ENCODE measurements at regions not wholly inside any gene's neighbourhood (a gene's known extent, or its start where the extent isn't known, plus 50 kb on each side); places are given as distances from the start of the nearest gene placed in this dataset.
A peak's percentile ranks its signal among the peaks of the same experiment; 100 is the strongest.

DNA sequence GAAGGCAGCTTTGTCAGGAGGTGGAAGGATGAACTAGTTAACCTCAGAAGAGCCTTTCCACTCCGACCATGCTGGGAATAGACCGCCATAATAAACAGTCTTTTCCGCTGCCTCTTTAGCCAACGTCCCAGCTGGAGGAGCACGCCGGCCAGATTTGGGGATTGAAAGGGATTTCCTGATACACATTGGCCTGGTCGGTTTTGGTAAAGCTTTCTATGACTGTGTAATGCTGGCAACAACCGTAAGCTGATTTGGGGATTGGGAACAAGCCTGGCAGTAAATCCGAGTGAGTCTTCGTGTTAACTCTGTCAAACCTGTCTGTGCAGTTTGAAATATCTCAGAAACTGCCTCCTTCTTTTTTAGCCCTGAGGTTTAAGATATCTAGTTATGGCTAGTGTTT, 87.0 kb downstream of the DAD1 start:
- no peak for DNase-seq (ENCODE audit: low spot score)
- no peak overlapping the region for H3K27ac ChIP-seq
- POLR2A ChIA-PET (ENCODE audit: low non-redundant PET), result no interaction called here
- TF ChIP-seq CTCF (conservative IDR thresholded peaks at IDR 0.05; ENCODE audit: low read depth), result no peak
- CTCF ChIA-PET, result interaction anchor here (1.1 kb wide), 1 partner anchor 114 kb away, joined by 4 read pairs; no protein-coding TSS in a partner anchor

DNA sequence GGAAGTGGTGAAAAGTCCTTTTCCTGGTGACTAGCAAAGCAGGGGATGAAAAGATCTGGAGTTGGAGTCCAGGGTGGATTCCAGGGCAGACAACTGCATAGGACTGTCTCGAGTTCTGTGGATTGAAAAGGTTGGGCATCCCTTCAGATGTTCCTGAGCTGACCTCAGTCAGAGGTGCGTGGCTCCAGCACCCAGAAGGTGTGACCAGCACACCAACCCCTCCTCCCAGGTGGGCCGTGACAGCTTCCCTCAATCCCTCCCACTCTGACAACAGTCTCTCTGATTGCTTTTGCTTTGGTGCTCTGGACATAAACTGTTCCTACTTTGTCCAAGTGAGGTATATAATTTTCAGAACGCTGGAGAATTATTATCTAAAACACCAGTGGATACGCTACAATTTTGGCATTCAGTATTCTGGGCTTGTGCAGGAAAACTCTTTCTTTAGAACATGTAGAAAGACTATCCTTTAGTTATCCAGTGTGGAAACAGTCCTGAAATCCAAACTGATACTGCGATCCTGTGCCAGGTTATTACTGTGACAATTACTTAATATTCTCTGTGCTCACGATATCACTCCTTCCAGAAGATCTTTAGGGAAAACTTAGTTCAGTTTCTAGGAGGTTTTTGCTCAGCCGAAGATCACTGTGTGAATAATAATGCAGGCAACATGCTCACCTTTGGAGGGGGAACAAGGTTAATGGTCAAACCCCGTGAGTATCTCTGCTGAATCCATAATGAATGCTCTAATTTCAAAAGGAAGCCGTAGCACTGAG, 87.9 kb downstream of the DAD1 start:
- CTCF ChIA-PET, result interaction anchor here (0.6 to 1.1 kb wide), 2 partner anchors 113 to 608 kb away, joined by 4 to 6 read pairs; no protein-coding TSS in a partner anchor
- H3K27ac ChIP-seq, result no peak overlapping the region
- POLR2A ChIA-PET (ENCODE audit: low non-redundant PET), result no interaction called here

DNA sequence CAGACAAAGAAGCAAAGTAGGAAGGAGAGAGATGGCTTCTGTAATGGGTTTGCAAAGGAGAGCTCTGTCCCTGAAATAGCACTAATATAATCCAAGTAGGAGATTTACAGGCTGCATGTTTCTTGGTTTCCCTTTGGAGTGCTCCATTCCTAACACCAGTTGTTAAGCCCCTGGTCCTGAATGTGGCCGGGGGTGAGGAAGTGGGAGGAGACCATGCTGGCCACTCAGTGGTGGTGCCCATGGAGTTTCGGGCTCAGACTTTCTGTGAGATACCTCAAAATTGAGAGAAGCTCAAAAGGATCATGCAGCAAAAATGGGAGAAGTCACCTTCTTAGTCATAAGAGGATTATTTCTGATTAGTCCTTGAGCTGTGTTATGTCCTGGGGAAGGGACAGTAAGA, 88.5 kb downstream of the DAD1 start:
- ChIA-PET POLR2A (ENCODE audit: low non-redundant PET) (no interaction called here), CTCF (no interaction called here)
- TF ChIP-seq CTCF (conservative IDR thresholded peaks at IDR 0.05; ENCODE audit: low read depth), result no peak
- H3K27ac ChIP-seq, result no peak overlapping the region
- DNase-seq (ENCODE audit: low spot score), result no peak

More for the DNA sequence above, 87.9 kb downstream of the DAD1 start:
- TF ChIP-seq CTCF (conservative IDR thresholded peaks at IDR 0.05; ENCODE audit: low read depth), result no peak
- DNase-seq (ENCODE audit: low spot score), result no peak

DNA sequence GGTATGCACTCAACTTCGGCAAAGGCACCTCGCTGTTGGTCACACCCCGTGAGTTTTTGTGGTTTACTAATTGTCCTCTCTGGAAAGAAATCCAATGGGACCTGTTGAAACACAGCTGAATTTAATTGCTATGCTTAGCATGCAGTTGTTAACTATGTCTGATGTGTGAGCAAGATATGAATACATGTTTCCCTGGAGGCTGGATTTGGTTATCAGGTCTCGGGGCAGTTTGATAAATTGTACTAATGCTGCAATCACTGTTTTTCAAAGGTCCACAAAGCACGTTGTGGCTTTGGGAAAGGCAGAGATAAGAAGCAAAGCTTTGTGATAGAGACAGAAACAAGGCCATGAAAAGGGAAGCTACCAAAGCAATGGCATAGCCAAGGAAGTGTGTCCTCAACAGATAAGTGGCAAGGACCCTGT, 91.3 kb downstream of the DAD1 start:
- ChIA-PET POLR2A (ENCODE audit: low non-redundant PET) (no interaction called here), CTCF (interaction anchor here (0.6 to 0.9 kb wide), 2 partner anchors 53 to 80 kb away, joined by 3 to 4 read pairs; no protein-coding TSS in a partner anchor)
- no peak overlapping the region for H3K27ac ChIP-seq
- no peak for TF ChIP-seq CTCF (conservative IDR thresholded peaks at IDR 0.05; ENCODE audit: low read depth)
- DNase-seq (ENCODE audit: low spot score), result peak; percentile 9

DNA sequence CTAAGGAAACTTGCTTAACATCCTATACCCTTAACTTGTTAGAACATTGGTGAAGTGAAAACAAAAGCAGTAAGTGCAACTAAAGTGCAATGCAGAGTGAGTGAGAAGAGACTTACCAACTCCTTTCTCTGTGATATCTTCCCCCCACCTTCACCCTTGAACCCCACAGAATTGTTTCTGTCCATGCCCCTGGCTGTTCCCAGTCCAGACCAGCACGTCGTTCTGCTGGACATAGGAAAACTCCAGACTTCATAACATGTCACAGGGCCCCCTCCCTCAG, 91.9 kb downstream of the DAD1 start:
- CTCF ChIA-PET, result interaction anchor here (0.6 to 0.9 kb wide), 2 partner anchors 79 to 189 kb away, joined by 3 read pairs; no protein-coding TSS in a partner anchor

DNA sequence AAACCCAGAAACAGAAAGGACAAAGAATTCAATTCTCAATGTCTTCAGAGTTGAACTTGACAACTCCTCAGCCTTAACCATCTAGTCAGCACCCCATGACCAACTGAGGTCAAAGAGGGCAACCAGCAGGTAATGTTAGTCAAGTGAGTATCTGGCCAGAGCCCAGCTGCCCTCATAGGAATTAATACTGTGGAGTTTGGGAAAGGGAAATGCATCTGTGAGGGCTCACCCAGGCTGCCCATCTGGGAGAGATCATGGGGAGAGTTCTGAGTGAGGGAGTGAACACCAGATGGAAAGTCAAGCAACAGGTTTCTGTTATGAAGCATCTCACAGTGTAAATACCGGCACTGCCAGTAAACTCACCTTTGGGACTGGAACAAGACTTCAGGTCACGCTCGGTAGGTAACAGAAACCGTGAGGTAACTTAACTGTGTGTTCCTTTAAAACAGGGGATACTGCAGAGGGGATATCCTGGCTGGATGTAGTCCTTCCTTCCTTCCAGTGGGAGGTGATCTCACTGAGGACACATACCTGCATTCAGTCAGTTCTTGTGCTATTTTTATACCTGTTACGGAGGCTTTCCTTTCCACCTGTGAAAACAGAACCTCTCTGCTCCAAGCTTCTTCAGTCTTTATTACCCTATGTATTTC, 94.4 kb downstream of the DAD1 start:
- DNase-seq (ENCODE audit: low spot score), result no peak
- no peak for TF ChIP-seq CTCF (conservative IDR thresholded peaks at IDR 0.05; ENCODE audit: low read depth)
- CTCF ChIA-PET, result no interaction called here
- no peak overlapping the region for H3K27ac ChIP-seq
- POLR2A ChIA-PET (ENCODE audit: low non-redundant PET), result no interaction called here

More for the DNA sequence above, 91.9 kb downstream of the DAD1 start:
- H3K27ac ChIP-seq, result no peak overlapping the region
- POLR2A ChIA-PET (ENCODE audit: low non-redundant PET), result no interaction called here
- no peak for DNase-seq (ENCODE audit: low spot score)
- TF ChIP-seq CTCF (conservative IDR thresholded peaks at IDR 0.05; ENCODE audit: low read depth), result no peak
